T-helper 1 cell treated with Interleukin-12 subunit alpha and Interleukin-12 subunit beta and Interleukin-4 antibody, amounts not matched to agents 30 μg/mL and 1 μg/mL, for 36 hours (primary cell): ENCODE measurements at regions not wholly inside any gene's neighbourhood (a gene's known extent, or its start where the extent isn't known, plus 50 kb on each side); places are given as distances from the start of the nearest gene placed in this dataset.

Source experiments
- H3K27ac Mint-ChIP-seq: one replicate; pipeline ENCODE4 v1.8.0; 2021; ENCODE audit warnings: mild to moderate bottlenecking, mixed read lengths
- H3K27me3 Mint-ChIP-seq: one replicate; pipeline ENCODE4 v1.8.0; 2021; ENCODE audit warnings: low read depth, mixed read lengths
- H3K36me3 Mint-ChIP-seq: one replicate; pipeline ENCODE4 v1.8.0; 2021; ENCODE audit warnings: low read depth, mixed read lengths
- H3K4me1 Mint-ChIP-seq: one replicate; pipeline ENCODE4 v1.8.0; 2021; ENCODE audit warnings: low read depth, mixed read lengths
- H3K4me3 Mint-ChIP-seq: one replicate; pipeline ENCODE4 v1.8.0; 2021; ENCODE audit warnings: mild to moderate bottlenecking, moderate library complexity, mixed read lengths
- H3K9me3 Mint-ChIP-seq: one replicate; pipeline ENCODE4 v1.8.0; 2021; ENCODE audit warnings: mixed read lengths

GRCh38 chr9:106613250-106613737 lies 249.7 kb upstream of the ZNF462 start:
- Mint-ChIP-seq H3K36me3 (no peaks in the 10 kb centered on the region), H3K4me1 (no peaks in the 10 kb centered on the region), H3K9me3 (no peaks in the 10 kb centered on the region), H3K27ac (no peak overlapping the region), H3K27me3 (no peaks in the 10 kb centered on the region), H3K4me3 (no peak overlapping the region)

GRCh38 chr9:106615118-106615889 lies 247.7 kb upstream of the ZNF462 start:
- no peak overlapping the region for H3K27ac Mint-ChIP-seq
- H3K27me3 Mint-ChIP-seq = no peaks in the 10 kb centered on the region
- no peak overlapping the region for H3K4me3 Mint-ChIP-seq
- peaks cover 6% of the 10 kb centered on the region for H3K9me3 Mint-ChIP-seq
- no peaks in the 10 kb centered on the region for H3K36me3 Mint-ChIP-seq
- no peaks in the 10 kb centered on the region for H3K4me1 Mint-ChIP-seq

DNA sequence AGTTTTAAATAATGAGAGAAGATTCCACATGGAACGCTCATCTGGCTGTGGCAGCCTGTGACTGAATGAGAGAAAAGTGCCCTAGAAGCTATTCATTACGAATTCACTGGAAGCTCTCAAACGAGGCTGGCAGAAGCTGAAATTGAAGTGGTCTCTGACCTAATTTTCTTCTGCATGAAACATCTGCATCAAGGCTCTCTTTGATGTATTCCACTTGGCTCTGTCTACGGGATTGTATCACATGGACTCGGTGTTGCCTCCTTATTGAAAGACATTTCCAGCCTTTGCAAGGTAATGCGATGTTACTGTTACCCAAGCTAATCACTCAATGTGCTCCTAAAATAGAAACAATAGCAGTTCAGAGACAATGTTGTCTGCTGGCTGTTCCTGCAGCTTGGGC lies 246.9 kb upstream of the ZNF462 start:
- Mint-ChIP-seq H3K27me3 (no peaks in the 10 kb centered on the region), H3K4me1 (no peaks in the 10 kb centered on the region), H3K4me3 (no peak overlapping the region), H3K36me3 (no peaks in the 10 kb centered on the region), H3K9me3 (peaks cover 6% of the 10 kb centered on the region), H3K27ac (no peak overlapping the region)

GRCh38 chr9:106616851-106617345 lies 246.1 kb upstream of the ZNF462 start:
- no peak overlapping the region for H3K4me3 Mint-ChIP-seq
- H3K27me3 Mint-ChIP-seq = no peaks in the 10 kb centered on the region
- no peaks in the 10 kb centered on the region for H3K36me3 Mint-ChIP-seq
- peaks cover 6% of the 10 kb centered on the region for H3K9me3 Mint-ChIP-seq
- no peak overlapping the region for H3K27ac Mint-ChIP-seq
- no peaks in the 10 kb centered on the region for H3K4me1 Mint-ChIP-seq

DNA sequence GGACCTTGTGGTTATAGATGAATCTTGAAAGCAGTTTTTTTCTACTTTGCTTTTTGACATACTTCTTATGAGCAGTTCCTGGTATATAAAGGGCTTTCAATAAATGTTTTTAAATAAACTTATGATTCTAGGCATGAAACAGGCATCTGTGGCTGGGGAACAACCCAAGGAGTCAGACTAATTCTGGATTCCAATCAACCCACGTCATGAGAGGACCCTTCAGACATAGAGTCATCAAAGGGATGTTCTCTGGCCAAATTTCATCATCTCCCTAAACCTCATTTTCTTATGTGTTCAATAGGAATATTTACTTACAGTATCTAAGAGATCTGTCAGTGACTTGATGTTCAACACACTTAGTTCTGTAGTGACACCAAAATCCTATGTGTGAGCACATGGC lies 243.8 kb upstream of the ZNF462 start:
- Mint-ChIP-seq H3K27me3 (no peaks in the 10 kb centered on the region), H3K36me3 (no peaks in the 10 kb centered on the region), H3K9me3 (peaks cover 6% of the 10 kb centered on the region), H3K4me1 (no peaks in the 10 kb centered on the region), H3K4me3 (no peak overlapping the region), H3K27ac (no peak overlapping the region)

DNA sequence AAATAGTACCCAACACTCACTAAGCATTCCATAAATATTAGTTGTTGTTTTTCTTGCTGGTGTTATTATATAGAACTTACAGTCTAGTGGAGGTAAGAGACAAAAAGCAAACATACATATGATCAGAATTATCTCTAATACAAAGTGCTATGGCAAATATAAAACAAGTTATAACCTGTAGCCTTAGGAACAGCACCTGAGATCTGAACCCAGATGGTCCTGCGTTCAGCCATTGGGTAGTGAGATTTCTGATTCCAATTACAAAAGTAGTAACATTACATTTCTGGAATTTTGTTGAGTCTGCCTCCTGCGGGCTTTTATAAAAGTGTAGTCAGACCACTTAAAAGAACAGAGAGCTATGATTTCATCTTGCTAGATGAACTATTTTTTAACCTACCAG lies 242.9 kb upstream of the ZNF462 start:
- H3K27me3 Mint-ChIP-seq = no peaks in the 10 kb centered on the region
- H3K36me3 Mint-ChIP-seq = no peaks in the 10 kb centered on the region
- H3K27ac Mint-ChIP-seq = no peak overlapping the region
- H3K9me3 Mint-ChIP-seq = peaks cover 6% of the 10 kb centered on the region
- no peaks in the 10 kb centered on the region for H3K4me1 Mint-ChIP-seq
- H3K4me3 Mint-ChIP-seq = no peak overlapping the region

GRCh38 chr9:106620866-106621265 lies 242.1 kb upstream of the ZNF462 start:
- H3K27me3 Mint-ChIP-seq = no peaks in the 10 kb centered on the region
- no peak overlapping the region for H3K4me3 Mint-ChIP-seq
- no peaks in the 10 kb centered on the region for H3K4me1 Mint-ChIP-seq
- no peak overlapping the region for H3K27ac Mint-ChIP-seq
- no peaks in the 10 kb centered on the region for H3K36me3 Mint-ChIP-seq
- H3K9me3 Mint-ChIP-seq = peaks cover 6% of the 10 kb centered on the region

GRCh38 chr9:106621313-106622163 lies 241.4 kb upstream of the ZNF462 start:
- Mint-ChIP-seq H3K4me1 (no peaks in the 10 kb centered on the region), H3K9me3 (peaks cover 6% of the 10 kb centered on the region), H3K27me3 (no peaks in the 10 kb centered on the region), H3K4me3 (no peak overlapping the region), H3K27ac (no peak overlapping the region), H3K36me3 (no peaks in the 10 kb centered on the region)

- Mint-ChIP-seq H3K4me1 (no peaks in the 10 kb centered on the region), H3K36me3 (no peaks in the 10 kb centered on the region), H3K9me3 (peaks cover 6% of the 10 kb centered on the region), H3K27me3 (no peaks in the 10 kb centered on the region), H3K4me3 (no peak overlapping the region), H3K27ac (no peak overlapping the region)
Observed at GRCh38 chr9:106622164-106622487, 240.8 kb upstream of the ZNF462 start.

DNA sequence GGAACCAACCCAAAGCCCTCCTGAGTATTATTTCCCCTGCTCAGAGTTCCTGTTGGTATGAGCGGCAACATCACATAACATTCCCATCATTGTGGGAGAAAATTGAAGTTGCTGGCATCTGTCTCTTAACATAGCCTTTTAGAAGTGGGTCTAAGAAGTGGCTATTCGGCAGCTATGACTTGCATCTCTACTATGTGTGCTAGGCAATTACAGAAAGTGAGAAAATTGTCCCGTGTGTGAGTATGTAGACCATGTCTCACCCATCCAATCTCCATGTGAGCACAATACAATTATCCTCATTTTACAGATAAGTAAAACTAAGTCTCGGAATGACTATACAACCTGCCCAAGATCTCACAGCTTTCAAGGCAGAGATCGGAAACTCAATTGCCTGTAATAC lies 239.4 kb upstream of the ZNF462 start:
- Mint-ChIP-seq H3K4me1 (no peaks in the 10 kb centered on the region), H3K36me3 (no peaks in the 10 kb centered on the region), H3K27me3 (no peaks in the 10 kb centered on the region), H3K27ac (no peak overlapping the region), H3K4me3 (no peak overlapping the region), H3K9me3 (peaks cover 6% of the 10 kb centered on the region)

GRCh38 chr9:106625259-106625789 lies 237.6 kb upstream of the ZNF462 start:
- H3K27ac Mint-ChIP-seq = no peak overlapping the region
- no peaks in the 10 kb centered on the region for H3K36me3 Mint-ChIP-seq
- H3K4me3 Mint-ChIP-seq = no peak overlapping the region
- no peaks in the 10 kb centered on the region for H3K4me1 Mint-ChIP-seq
- no peaks in the 10 kb centered on the region for H3K27me3 Mint-ChIP-seq
- no peaks in the 10 kb centered on the region for H3K9me3 Mint-ChIP-seq

GRCh38 chr9:106626936-106627335 lies 236.0 kb upstream of the ZNF462 start:
- no peaks in the 10 kb centered on the region for H3K9me3 Mint-ChIP-seq
- H3K27me3 Mint-ChIP-seq = no peaks in the 10 kb centered on the region
- no peak overlapping the region for H3K4me3 Mint-ChIP-seq
- H3K36me3 Mint-ChIP-seq = no peaks in the 10 kb centered on the region
- no peaks in the 10 kb centered on the region for H3K4me1 Mint-ChIP-seq
- H3K27ac Mint-ChIP-seq = no peak overlapping the region

GRCh38 chr9:106632621-106633020 lies 230.3 kb upstream of the ZNF462 start:
- no peak overlapping the region for H3K27ac Mint-ChIP-seq
- no peaks in the 10 kb centered on the region for H3K4me1 Mint-ChIP-seq
- H3K27me3 Mint-ChIP-seq = no peaks in the 10 kb centered on the region
- no peak overlapping the region for H3K4me3 Mint-ChIP-seq
- H3K9me3 Mint-ChIP-seq = no peaks in the 10 kb centered on the region
- H3K36me3 Mint-ChIP-seq = no peaks in the 10 kb centered on the region

DNA sequence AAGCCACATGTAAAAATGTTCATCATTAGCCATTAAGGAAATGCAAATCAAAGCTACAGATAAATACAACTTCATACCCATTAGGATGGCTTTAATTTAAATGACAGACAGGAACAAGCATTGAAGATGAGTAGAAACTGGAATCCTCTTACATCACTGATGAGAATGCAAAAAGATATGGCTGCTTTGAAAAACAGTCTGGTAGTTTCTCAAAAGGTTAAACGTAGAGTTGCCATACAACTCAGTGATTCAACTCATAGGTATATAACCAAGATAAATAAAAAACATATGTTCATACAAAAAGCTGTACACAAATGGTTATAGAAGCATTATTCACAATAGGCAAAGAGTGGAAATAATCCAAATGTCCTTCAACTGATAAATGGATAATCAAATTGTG lies 228.8 kb upstream of the ZNF462 start:
- Mint-ChIP-seq H3K9me3 (no peaks in the 10 kb centered on the region), H3K36me3 (no peaks in the 10 kb centered on the region), H3K4me3 (no peak overlapping the region), H3K27ac (no peak overlapping the region), H3K4me1 (no peaks in the 10 kb centered on the region), H3K27me3 (no peaks in the 10 kb centered on the region)

- H3K4me3 Mint-ChIP-seq = no peak overlapping the region
- H3K9me3 Mint-ChIP-seq = no peaks in the 10 kb centered on the region
- H3K4me1 Mint-ChIP-seq = no peaks in the 10 kb centered on the region
- no peaks in the 10 kb centered on the region for H3K36me3 Mint-ChIP-seq
- H3K27me3 Mint-ChIP-seq = no peaks in the 10 kb centered on the region
- H3K27ac Mint-ChIP-seq = no peak overlapping the region
Observed at GRCh38 chr9:106634641-106635040, 228.3 kb upstream of the ZNF462 start.
